B cell (primary cell): ENCODE measurements at regions not wholly inside any gene's neighbourhood (a gene's known extent, or its start where the extent isn't known, plus 50 kb on each side); places are given as distances from the start of the nearest gene placed in this dataset.

Experiments used
- EZH2 ChIP-seq: IDR thresholded peaks from 2 replicates; pipeline ENCODE4 v1.6.1; 2012; ENCODE audit warnings: borderline replicate concordance, low read depth, mild to moderate bottlenecking, moderate library complexity, low read length; ENCODE audit not compliant: insufficient read depth, poor library complexity, severe bottlenecking
- TF ChIP-seq, protein P1 (sequence below): fragments of 200-600 bp; IDR thresholded peaks from one replicate; pipeline ENCODE4 v1.8.0; 2022; ENCODE audit warnings: antibody characterized with exemption, mild to moderate bottlenecking

DNA sequence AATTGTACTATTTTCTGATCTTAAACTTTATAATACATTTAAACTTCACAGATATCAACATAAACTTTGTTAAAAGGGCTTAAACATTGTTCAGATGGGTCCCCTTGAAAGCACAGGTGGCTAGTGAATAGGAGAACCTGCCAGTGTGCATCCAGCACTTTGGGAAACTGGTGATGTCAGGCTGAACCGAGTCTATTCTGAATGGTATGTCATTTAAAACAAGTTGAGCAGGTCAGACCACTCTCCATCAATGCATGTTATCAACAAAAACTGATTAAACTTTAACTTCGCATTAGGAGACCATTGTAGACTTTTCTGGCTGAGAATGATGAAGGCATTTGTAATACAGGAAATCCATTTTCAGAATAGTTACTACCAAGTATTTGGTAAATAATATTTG lies 50.1 kb upstream of the FREM2 start:
- TF ChIP-seq, protein P1, sequence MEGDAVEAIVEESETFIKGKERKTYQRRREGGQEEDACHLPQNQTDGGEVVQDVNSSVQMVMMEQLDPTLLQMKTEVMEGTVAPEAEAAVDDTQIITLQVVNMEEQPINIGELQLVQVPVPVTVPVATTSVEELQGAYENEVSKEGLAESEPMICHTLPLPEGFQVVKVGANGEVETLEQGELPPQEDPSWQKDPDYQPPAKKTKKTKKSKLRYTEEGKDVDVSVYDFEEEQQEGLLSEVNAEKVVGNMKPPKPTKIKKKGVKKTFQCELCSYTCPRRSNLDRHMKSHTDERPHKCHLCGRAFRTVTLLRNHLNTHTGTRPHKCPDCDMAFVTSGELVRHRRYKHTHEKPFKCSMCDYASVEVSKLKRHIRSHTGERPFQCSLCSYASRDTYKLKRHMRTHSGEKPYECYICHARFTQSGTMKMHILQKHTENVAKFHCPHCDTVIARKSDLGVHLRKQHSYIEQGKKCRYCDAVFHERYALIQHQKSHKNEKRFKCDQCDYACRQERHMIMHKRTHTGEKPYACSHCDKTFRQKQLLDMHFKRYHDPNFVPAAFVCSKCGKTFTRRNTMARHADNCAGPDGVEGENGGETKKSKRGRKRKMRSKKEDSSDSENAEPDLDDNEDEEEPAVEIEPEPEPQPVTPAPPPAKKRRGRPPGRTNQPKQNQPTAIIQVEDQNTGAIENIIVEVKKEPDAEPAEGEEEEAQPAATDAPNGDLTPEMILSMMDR: no peak
- no peak for TF ChIP-seq EZH2
